SK-N-SH (cell line): ENCODE measurements at regions not wholly inside any gene's neighbourhood (a gene's known extent, or its start where the extent isn't known, plus 50 kb on each side); places are given as distances from the start of the nearest gene placed in this dataset.

Source experiments
- CTCF ChIA-PET: fragments of 300-600, 350-600 bp; formaldehyde crosslinking; extraction: SDS; loops from one replicate; lab custom pipeline; 2021; lab: Yijun Ruan, JAX
- POLR2A ChIA-PET: fragments of 350-600 bp; sonication (Branson Sonifier 250); formaldehyde crosslinking; extraction: SDS; loops from one replicate; lab custom pipeline; 2020; ENCODE audit warnings: antibody characterized with exemption, inconsistent platforms; lab: Yijun Ruan, JAX
- DNase-seq: peaks from one replicate; pipeline ENCODE4 v3.0.0; 2012
- H2AFZ ChIP-seq: fragments of 200-600 bp; sonication (generic); 2 replicates; pipeline ENCODE4 v1.8.1; 2016; ENCODE audit warnings: antibody characterized with exemption, mild to moderate bottlenecking, low read depth
- H3F3A ChIP-seq: fragments of 200-600 bp; sonication (generic); replicated peaks from 2 replicates; pipeline ENCODE3; 2016; ENCODE audit warnings: antibody characterized with exemption, mild to moderate bottlenecking; ENCODE audit not compliant: insufficient read depth
- H3K27ac ChIP-seq, 2 experiments: fragments of 200-500 bp in 1 of 2; fragments of 200-600 bp in 1 of 2; sonication (Bioruptor generic) in 1 of 2; sonication (generic), shearing (Covaris generic) in 1 of 2; 2 replicates each; pipeline versions ENCODE4 v1.5.1 to v1.6.1; 2014 to 2016; ENCODE audit warnings: low read depth in 2 of 2, inconsistent platforms in 1 of 2, low read length in 1 of 2, mild to moderate bottlenecking in 1 of 2, mixed read lengths in 1 of 2
- H3K27me3 ChIP-seq: fragments of 200-600 bp; sonication (generic), shearing (Covaris generic); 2 replicates; pipeline ENCODE4 v1.6.1; 2016; ENCODE audit warnings: mixed run types; ENCODE audit not compliant: insufficient read depth
- H3K36me3 ChIP-seq, 2 experiments: fragments of 200-500 bp in 1 of 2; fragments of 200-600 bp in 1 of 2; sonication (Bioruptor generic) in 1 of 2; sonication (generic) in 1 of 2; replicated peaks in 1 of 2; 2 replicates each; pipeline versions ENCODE3 to v1.5.1; 2014 to 2016; ENCODE audit warnings: low read length in 1 of 2, mild to moderate bottlenecking in 1 of 2; ENCODE audit not compliant: insufficient read depth in 2 of 2, control insufficient read depth in 1 of 2
- H3K4me1 ChIP-seq, 2 experiments: fragments of 200-500 bp in 1 of 2; fragments of 200-600 bp in 1 of 2; sonication (Bioruptor generic) in 1 of 2; sonication (generic), shearing (Covaris generic) in 1 of 2; 2 replicates each; pipeline versions ENCODE4 v1.5.1 to v1.6.1; 2014 to 2016; ENCODE audit warnings: low read depth in 1 of 2, low read length in 1 of 2, mixed run types in 1 of 2; ENCODE audit not compliant: insufficient read depth in 2 of 2, control insufficient read depth in 1 of 2
- H3K4me2 ChIP-seq: fragments of 200-600 bp; sonication (generic), shearing (Covaris generic); 2 replicates; pipeline ENCODE4 v1.6.1; 2017; ENCODE audit warnings: mixed run types
- H3K4me3 ChIP-seq, 2 experiments: fragments of 200-500 bp in 1 of 2; fragments of 200-600 bp in 1 of 2; sonication (Bioruptor generic) in 1 of 2; sonication (generic), shearing (Covaris generic) in 1 of 2; 2 replicates each; pipeline versions ENCODE4 v1.5.1 to v1.8.1; 2014 to 2016; ENCODE audit warnings: low read depth in 2 of 2, inconsistent platforms in 1 of 2, low read length in 1 of 2, mild to moderate bottlenecking in 1 of 2, mixed read lengths in 1 of 2, moderate library complexity in 1 of 2
- H3K79me2 ChIP-seq: fragments of 200-600 bp; sonication (generic); 2 replicates; pipeline ENCODE4 v1.8.1; 2017; ENCODE audit warnings: mild to moderate bottlenecking; ENCODE audit not compliant: insufficient read depth
- H3K9ac ChIP-seq: fragments of 200-600 bp; sonication (generic); 2 replicates; pipeline ENCODE4 v1.6.1; 2017; ENCODE audit warnings: mixed run types
- H3K9me2 ChIP-seq: fragments of 200-600 bp; sonication (generic); 2 replicates; pipeline ENCODE4 v1.6.1; 2017; ENCODE audit warnings: mixed run types
- H3K9me3 ChIP-seq: fragments of 200-600 bp; sonication (generic); 2 replicates; pipeline ENCODE4 v1.6.1; 2017; ENCODE audit warnings: mixed run types, mild to moderate bottlenecking, moderate library complexity
- H4K20me1 ChIP-seq: fragments of 200-600 bp; sonication (generic); 2 replicates; pipeline ENCODE4 v1.6.1; 2017; ENCODE audit warnings: mild to moderate bottlenecking, mixed run types; ENCODE audit not compliant: insufficient read depth
- CHD2 ChIP-seq: fragments of 150-350 bp; IDR thresholded peaks from 2 replicates; pipeline ENCODE4 v1.6.1; 2018; ENCODE audit warnings: low read length; ENCODE audit not compliant: partially characterized antibody
- FOSL2 ChIP-seq: IDR thresholded peaks from 2 replicates; pipeline ENCODE4 v1.4.0; 2012; ENCODE audit warnings: low read depth, mild to moderate bottlenecking, moderate library complexity, borderline replicate concordance
- FOXJ3 ChIP-seq: sonication (generic); formaldehyde crosslinking; IDR thresholded peaks from 2 replicates; pipeline ENCODE4 v1.5.1; 2020; ENCODE audit warnings: mild to moderate bottlenecking, missing genetic modification reagents
- FOXM1 ChIP-seq: IDR thresholded peaks from 2 replicates; pipeline ENCODE4 v1.4.0; 2012; ENCODE audit warnings: low read depth, mild to moderate bottlenecking
- GABPA ChIP-seq: IDR thresholded peaks from 2 replicates; pipeline ENCODE4 v1.4.0; 2012; ENCODE audit warnings: low read depth, mild to moderate bottlenecking
- GATA2 ChIP-seq: sonication (generic); formaldehyde crosslinking; IDR thresholded peaks from 2 replicates; pipeline ENCODE4 v1.5.0; 2020; ENCODE audit warnings: mild to moderate bottlenecking, missing genetic modification reagents
- JUND ChIP-seq: IDR thresholded peaks from 2 replicates; pipeline ENCODE4 v1.4.0; 2012
- NFIC ChIP-seq: IDR thresholded peaks from 2 replicates; pipeline ENCODE4 v1.4.0; 2012; ENCODE audit warnings: borderline replicate concordance
- NRF1 ChIP-seq: IDR thresholded peaks from 2 replicates; pipeline ENCODE4 v1.6.1; 2012; ENCODE audit warnings: low read depth, mild to moderate bottlenecking, low read length
- POLR2AphosphoS5 ChIP-seq: IDR thresholded peaks from 2 replicates; pipeline ENCODE4 v1.6.1; 2012; ENCODE audit warnings: low read depth, low read length
- RXRA ChIP-seq: IDR thresholded peaks from 2 replicates; pipeline ENCODE4 v1.4.0; 2012; ENCODE audit warnings: low read depth, mild to moderate bottlenecking, borderline replicate concordance
- SMC3 ChIP-seq: IDR thresholded peaks from 2 replicates; pipeline ENCODE4 v1.6.1; 2012; ENCODE audit warnings: low read depth, low read length, improper control_type of control experiment
- TCF12 ChIP-seq: IDR thresholded peaks from 2 replicates; pipeline ENCODE4 v1.4.0; 2012
- YY1 ChIP-seq: IDR thresholded peaks from 2 replicates; pipeline ENCODE4 v1.4.0; 2012; ENCODE audit warnings: low read depth, mild to moderate bottlenecking
- WGBS: methylation state at CpG from one replicate; pipeline ENCODE4 v1.1.6; 2017; ENCODE audit warnings: low lambda C conversion rate; 5-methylcytosine and 5-hydroxymethylcytosine counted together
- TF ChIP-seq, protein P1 (sequence below): IDR thresholded peaks from 2 replicates; pipeline ENCODE4 v1.4.0; 2012; ENCODE audit warnings: low read depth
- TF ChIP-seq, protein P2 (sequence below): fragments of 200-600 bp; sonication (generic); IDR thresholded peaks from 2 replicates; pipeline ENCODE4 v1.6.1; 2017; ENCODE audit warnings: antibody characterized with exemption, mild to moderate bottlenecking, moderate library complexity
- TF ChIP-seq, protein P3 (sequence below): IDR thresholded peaks from 2 replicates; pipeline ENCODE4 v1.6.1; 2012; ENCODE audit warnings: mild to moderate bottlenecking, low read depth, low read length, moderate library complexity
- TF ChIP-seq, protein P4 (sequence below): fragments of 150-350 bp; IDR thresholded peaks from 2 replicates; pipeline ENCODE4 v1.6.1; 2017; ENCODE audit warnings: antibody characterized with exemption, low read length, low read depth, borderline replicate concordance
- TF ChIP-seq, protein P5 (sequence below): IDR thresholded peaks from 2 replicates; pipeline ENCODE4 v1.4.0; 2012; ENCODE audit warnings: low read depth, borderline replicate concordance
- TF ChIP-seq, protein P6 (sequence below): IDR thresholded peaks from 2 replicates; pipeline ENCODE4 v1.4.0; 2012; ENCODE audit warnings: low read depth, borderline replicate concordance

DNA sequence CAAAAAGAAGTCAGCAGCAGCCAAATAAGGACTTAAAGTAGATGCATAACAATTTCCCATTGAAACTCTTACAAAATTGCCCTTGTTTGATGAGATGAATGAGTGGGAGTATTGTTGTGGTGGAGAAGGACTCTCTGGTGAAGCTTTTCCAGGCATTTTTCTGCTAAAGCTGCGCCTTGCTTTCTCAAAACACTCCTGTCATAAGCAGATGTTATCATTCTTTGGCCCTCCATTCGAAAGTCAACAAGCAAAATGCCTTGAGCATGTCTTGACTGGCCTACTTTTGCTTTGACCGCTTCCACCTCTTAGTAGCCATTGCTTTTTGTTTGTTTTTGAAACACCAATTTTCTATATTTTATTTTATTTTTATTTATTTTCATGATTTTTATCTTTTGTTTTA lies 340.9 kb upstream of the FGF13 start:
- POLR2A ChIA-PET: no interaction called here
- Histone ChIP-seq H3K36me3 (no peaks in the 10 kb centered on the region), H3K9me3 (no peaks in the 10 kb centered on the region), H4K20me1 (no peaks in the 10 kb centered on the region), H3K27ac (no peak overlapping the region), H3K79me2 (no peaks in the 10 kb centered on the region), H3K9ac (no peak overlapping the region), H3K4me1 (no peaks in the 10 kb centered on the region), H3K4me3 (no peak overlapping the region), H3K9me2 (no peaks in the 10 kb centered on the region), H2AFZ (no peak overlapping the region), H3F3A (no peaks in the 10 kb centered on the region), H3K27me3 (no peaks in the 10 kb centered on the region), H3K4me2 (no peak overlapping the region)
- TF ChIP-seq, protein P1, sequence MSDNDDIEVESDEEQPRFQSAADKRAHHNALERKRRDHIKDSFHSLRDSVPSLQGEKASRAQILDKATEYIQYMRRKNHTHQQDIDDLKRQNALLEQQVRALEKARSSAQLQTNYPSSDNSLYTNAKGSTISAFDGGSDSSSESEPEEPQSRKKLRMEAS: no peak
- TF ChIP-seq JUND (no peak), FOXJ3 (CRISPR knock-in tag) (no peak), SMC3 (no peak), NFIC (no peak), TCF12 (no peak), RXRA (no peak), NRF1 (no peak), POLR2AphosphoS5 (no peak), YY1 (no peak), CHD2 (no peak), FOSL2 (no peak), GATA2 (CRISPR knock-in tag) (no peak), GABPA (no peak), FOXM1 (no peak)
- TF ChIP-seq, protein P2, sequence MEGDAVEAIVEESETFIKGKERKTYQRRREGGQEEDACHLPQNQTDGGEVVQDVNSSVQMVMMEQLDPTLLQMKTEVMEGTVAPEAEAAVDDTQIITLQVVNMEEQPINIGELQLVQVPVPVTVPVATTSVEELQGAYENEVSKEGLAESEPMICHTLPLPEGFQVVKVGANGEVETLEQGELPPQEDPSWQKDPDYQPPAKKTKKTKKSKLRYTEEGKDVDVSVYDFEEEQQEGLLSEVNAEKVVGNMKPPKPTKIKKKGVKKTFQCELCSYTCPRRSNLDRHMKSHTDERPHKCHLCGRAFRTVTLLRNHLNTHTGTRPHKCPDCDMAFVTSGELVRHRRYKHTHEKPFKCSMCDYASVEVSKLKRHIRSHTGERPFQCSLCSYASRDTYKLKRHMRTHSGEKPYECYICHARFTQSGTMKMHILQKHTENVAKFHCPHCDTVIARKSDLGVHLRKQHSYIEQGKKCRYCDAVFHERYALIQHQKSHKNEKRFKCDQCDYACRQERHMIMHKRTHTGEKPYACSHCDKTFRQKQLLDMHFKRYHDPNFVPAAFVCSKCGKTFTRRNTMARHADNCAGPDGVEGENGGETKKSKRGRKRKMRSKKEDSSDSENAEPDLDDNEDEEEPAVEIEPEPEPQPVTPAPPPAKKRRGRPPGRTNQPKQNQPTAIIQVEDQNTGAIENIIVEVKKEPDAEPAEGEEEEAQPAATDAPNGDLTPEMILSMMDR: no peak
- TF ChIP-seq, protein P3, sequence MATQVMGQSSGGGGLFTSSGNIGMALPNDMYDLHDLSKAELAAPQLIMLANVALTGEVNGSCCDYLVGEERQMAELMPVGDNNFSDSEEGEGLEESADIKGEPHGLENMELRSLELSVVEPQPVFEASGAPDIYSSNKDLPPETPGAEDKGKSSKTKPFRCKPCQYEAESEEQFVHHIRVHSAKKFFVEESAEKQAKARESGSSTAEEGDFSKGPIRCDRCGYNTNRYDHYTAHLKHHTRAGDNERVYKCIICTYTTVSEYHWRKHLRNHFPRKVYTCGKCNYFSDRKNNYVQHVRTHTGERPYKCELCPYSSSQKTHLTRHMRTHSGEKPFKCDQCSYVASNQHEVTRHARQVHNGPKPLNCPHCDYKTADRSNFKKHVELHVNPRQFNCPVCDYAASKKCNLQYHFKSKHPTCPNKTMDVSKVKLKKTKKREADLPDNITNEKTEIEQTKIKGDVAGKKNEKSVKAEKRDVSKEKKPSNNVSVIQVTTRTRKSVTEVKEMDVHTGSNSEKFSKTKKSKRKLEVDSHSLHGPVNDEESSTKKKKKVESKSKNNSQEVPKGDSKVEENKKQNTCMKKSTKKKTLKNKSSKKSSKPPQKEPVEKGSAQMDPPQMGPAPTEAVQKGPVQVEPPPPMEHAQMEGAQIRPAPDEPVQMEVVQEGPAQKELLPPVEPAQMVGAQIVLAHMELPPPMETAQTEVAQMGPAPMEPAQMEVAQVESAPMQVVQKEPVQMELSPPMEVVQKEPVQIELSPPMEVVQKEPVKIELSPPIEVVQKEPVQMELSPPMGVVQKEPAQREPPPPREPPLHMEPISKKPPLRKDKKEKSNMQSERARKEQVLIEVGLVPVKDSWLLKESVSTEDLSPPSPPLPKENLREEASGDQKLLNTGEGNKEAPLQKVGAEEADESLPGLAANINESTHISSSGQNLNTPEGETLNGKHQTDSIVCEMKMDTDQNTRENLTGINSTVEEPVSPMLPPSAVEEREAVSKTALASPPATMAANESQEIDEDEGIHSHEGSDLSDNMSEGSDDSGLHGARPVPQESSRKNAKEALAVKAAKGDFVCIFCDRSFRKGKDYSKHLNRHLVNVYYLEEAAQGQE: no peak
- TF ChIP-seq, protein P4, sequence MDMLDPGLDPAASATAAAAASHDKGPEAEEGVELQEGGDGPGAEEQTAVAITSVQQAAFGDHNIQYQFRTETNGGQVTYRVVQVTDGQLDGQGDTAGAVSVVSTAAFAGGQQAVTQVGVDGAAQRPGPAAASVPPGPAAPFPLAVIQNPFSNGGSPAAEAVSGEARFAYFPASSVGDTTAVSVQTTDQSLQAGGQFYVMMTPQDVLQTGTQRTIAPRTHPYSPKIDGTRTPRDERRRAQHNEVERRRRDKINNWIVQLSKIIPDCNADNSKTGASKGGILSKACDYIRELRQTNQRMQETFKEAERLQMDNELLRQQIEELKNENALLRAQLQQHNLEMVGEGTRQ: no peak
- TF ChIP-seq, protein P5, sequence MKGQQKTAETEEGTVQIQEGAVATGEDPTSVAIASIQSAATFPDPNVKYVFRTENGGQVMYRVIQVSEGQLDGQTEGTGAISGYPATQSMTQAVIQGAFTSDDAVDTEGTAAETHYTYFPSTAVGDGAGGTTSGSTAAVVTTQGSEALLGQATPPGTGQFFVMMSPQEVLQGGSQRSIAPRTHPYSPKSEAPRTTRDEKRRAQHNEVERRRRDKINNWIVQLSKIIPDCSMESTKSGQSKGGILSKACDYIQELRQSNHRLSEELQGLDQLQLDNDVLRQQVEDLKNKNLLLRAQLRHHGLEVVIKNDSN: no peak
- TF ChIP-seq, protein P6, sequence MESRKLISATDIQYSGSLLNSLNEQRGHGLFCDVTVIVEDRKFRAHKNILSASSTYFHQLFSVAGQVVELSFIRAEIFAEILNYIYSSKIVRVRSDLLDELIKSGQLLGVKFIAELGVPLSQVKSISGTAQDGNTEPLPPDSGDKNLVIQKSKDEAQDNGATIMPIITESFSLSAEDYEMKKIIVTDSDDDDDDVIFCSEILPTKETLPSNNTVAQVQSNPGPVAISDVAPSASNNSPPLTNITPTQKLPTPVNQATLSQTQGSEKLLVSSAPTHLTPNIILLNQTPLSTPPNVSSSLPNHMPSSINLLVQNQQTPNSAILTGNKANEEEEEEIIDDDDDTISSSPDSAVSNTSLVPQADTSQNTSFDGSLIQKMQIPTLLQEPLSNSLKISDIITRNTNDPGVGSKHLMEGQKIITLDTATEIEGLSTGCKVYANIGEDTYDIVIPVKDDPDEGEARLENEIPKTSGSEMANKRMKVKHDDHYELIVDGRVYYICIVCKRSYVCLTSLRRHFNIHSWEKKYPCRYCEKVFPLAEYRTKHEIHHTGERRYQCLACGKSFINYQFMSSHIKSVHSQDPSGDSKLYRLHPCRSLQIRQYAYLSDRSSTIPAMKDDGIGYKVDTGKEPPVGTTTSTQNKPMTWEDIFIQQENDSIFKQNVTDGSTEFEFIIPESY: no peak
- CTCF ChIA-PET: no interaction called here
- WGBS: 10% methylated on average over 3 of the region's 3 CpGs
- no peak for DNase-seq
